ENCODE measurements at regions not wholly inside any gene's neighbourhood (a gene's known extent, or its start where the extent isn't known, plus 50 kb on each side); places are given as distances from the start of the nearest gene placed in this dataset.
"Not testable (repeated sequence)": the region's sequence is repeated elsewhere in the genome, so short reads cannot be mapped to it uniquely, and the experiment has no call there.

GRCh38 chr5:67746103-67746502 is 469.5 kb upstream of the PIK3R1 start:
- no peak for DNase-seq

GRCh38 chr5:67732921-67733320 is 482.6 kb upstream of the PIK3R1 start:
- no peak for DNase-seq

GRCh38 chr5:67732471-67732870 is 483.1 kb upstream of the PIK3R1 start:
- DNase-seq = no peak

- no peak for DNase-seq
Observed at GRCh38 chr5:67731886-67732285, 483.7 kb upstream of the PIK3R1 start.

GRCh38 chr5:67730917-67731474 is 484.6 kb upstream of the PIK3R1 start:
- no peak for DNase-seq

GRCh38 chr5:67728326-67728890 is 487.1 kb upstream of the PIK3R1 start:
- DNase-seq = no peak

GRCh38 chr5:67725604-67726003 is 490.0 kb upstream of the PIK3R1 start:
- no peak for DNase-seq

- no peak for DNase-seq
Observed at GRCh38 chr5:67724412-67725135, 491.0 kb upstream of the PIK3R1 start.

GRCh38 chr5:67723873-67724272 is 491.7 kb upstream of the PIK3R1 start:
- DNase-seq = no peak

- DNase-seq = not testable (repeated sequence)
Observed at GRCh38 chr5:67722582-67722981, 493.0 kb upstream of the PIK3R1 start.

- DNase-seq = no peak
Observed at GRCh38 chr5:67720162-67720772, 495.3 kb upstream of the PIK3R1 start.

- no peak for DNase-seq
Observed at GRCh38 chr5:67702008-67702407, 505.4 kb upstream of the CD180 start.

- no peak for DNase-seq
Observed at GRCh38 chr5:67699560-67699959, 503.0 kb upstream of the CD180 start.

GRCh38 chr5:67696446-67696845 is 499.8 kb upstream of the CD180 start:
- DNase-seq = no peak

- DNase-seq = no peak
Observed at GRCh38 chr5:67695369-67695768, 498.8 kb upstream of the CD180 start.

GRCh38 chr5:67694810-67695191 is 498.2 kb upstream of the CD180 start:
- DNase-seq = no peak

- DNase-seq = no peak
Observed at GRCh38 chr5:67693956-67694809, 497.6 kb upstream of the CD180 start.

GRCh38 chr5:67686746-67687145 is 490.1 kb upstream of the CD180 start:
- DNase-seq = no peak

GRCh38 chr5:67681703-67682102 is 485.1 kb upstream of the CD180 start:
- DNase-seq = no peak

GRCh38 chr5:67680099-67680498 is 483.5 kb upstream of the CD180 start:
- no peak for DNase-seq

GRCh38 chr5:67679184-67679841 is 482.7 kb upstream of the CD180 start:
- no peak for DNase-seq

- DNase-seq = no peak
Observed at GRCh38 chr5:67678594-67678993, 482.0 kb upstream of the CD180 start.

All from 8988T (cell line).